Astrocyte (in vitro differentiated cells and primary cell): ENCODE measurements at regions not wholly inside any gene's neighbourhood (a gene's known extent, or its start where the extent isn't known, plus 50 kb on each side); places are given as distances from the start of the nearest gene placed in this dataset.

Source experiments
- DNase-seq: peaks from one replicate; pipeline ENCODE4 v3.0.0-alpha.2; 2010; ENCODE audit warnings: low read depth
- FAIRE-seq: peaks from 2 replicates; lab custom pipeline; 2011; peaks lifted over from hg19 to GRCh38; lab: Jason Lieb, UNC
- H2AFZ ChIP-seq: 2 replicates; pipeline ENCODE4 v1.6.0; 2012; ENCODE audit warnings: low read depth, low read length, inconsistent platforms
- H3K27ac ChIP-seq: 2 replicates; pipeline ENCODE4 v1.5.1; 2011; ENCODE audit warnings: low read depth, low read length, inconsistent platforms
- H3K27me3 ChIP-seq: 2 replicates; pipeline ENCODE4 v1.6.0; 2011; ENCODE audit warnings: low read length, inconsistent platforms; ENCODE audit not compliant: insufficient read depth
- H3K36me3 ChIP-seq: 2 replicates; pipeline ENCODE4 v1.5.1; 2011; ENCODE audit warnings: low read length, inconsistent platforms; ENCODE audit not compliant: insufficient read depth
- H3K4me1 ChIP-seq: 2 replicates; pipeline ENCODE4 v1.5.1; 2011; ENCODE audit warnings: low read length, inconsistent platforms; ENCODE audit not compliant: insufficient read depth
- H3K4me2 ChIP-seq: 2 replicates; pipeline ENCODE4 v1.6.0; 2012; ENCODE audit warnings: low read length, inconsistent platforms
- H3K4me3 ChIP-seq: 2 replicates; pipeline ENCODE4 v1.5.1; 2011; ENCODE audit warnings: low read depth, mild to moderate bottlenecking, low read length, inconsistent platforms; ENCODE audit not compliant: insufficient read depth
- H3K79me2 ChIP-seq: 2 replicates; pipeline ENCODE4 v1.6.0; 2012; ENCODE audit warnings: mild to moderate bottlenecking, low read length, inconsistent platforms; ENCODE audit not compliant: insufficient read depth
- H3K9ac ChIP-seq: 2 replicates; pipeline ENCODE4 v1.6.0; 2012; ENCODE audit warnings: mild to moderate bottlenecking, low read length, inconsistent platforms
- H3K9me3 ChIP-seq: 2 replicates; pipeline ENCODE4 v1.5.1; 2012; ENCODE audit warnings: low read depth, mild to moderate bottlenecking, low read length, inconsistent platforms; ENCODE audit not compliant: insufficient read depth
- H4K20me1 ChIP-seq: 2 replicates; pipeline ENCODE4 v1.6.0; 2012; ENCODE audit warnings: low read length, inconsistent platforms; ENCODE audit not compliant: insufficient read depth
- H3K27ac Mint-ChIP-seq: one replicate; pipeline ENCODE4 v1.8.0; 2021; ENCODE audit warnings: mild to moderate bottlenecking, mixed read lengths; ENCODE audit not compliant: unreplicated experiment
- H3K27me3 Mint-ChIP-seq: one replicate; pipeline ENCODE4 v1.8.0; 2021; ENCODE audit warnings: low read depth, mixed read lengths; ENCODE audit not compliant: unreplicated experiment
- H3K36me3 Mint-ChIP-seq: one replicate; pipeline ENCODE4 v1.8.0; 2021; ENCODE audit warnings: low read depth, mixed read lengths; ENCODE audit not compliant: unreplicated experiment
- H3K4me1 Mint-ChIP-seq: one replicate; pipeline ENCODE4 v1.8.0; 2021; ENCODE audit warnings: low read depth, mixed read lengths; ENCODE audit not compliant: unreplicated experiment
- H3K4me3 Mint-ChIP-seq: one replicate; pipeline ENCODE4 v1.8.0; 2021; ENCODE audit warnings: mild to moderate bottlenecking, moderate library complexity, mixed read lengths; ENCODE audit not compliant: unreplicated experiment
- H3K9me3 Mint-ChIP-seq: one replicate; pipeline ENCODE4 v1.8.0; 2021; ENCODE audit warnings: mild to moderate bottlenecking, mixed read lengths; ENCODE audit not compliant: unreplicated experiment
- EZH2 ChIP-seq: IDR thresholded peaks from 2 replicates; pipeline ENCODE4 v1.6.1; 2012; ENCODE audit warnings: mild to moderate bottlenecking, low read length, inconsistent platforms; ENCODE audit not compliant: insufficient read depth
- TF ChIP-seq, protein P1 (sequence below): IDR thresholded peaks from 2 replicates; pipeline ENCODE4 v1.5.1; 2011; ENCODE audit warnings: low read depth, mild to moderate bottlenecking, inconsistent platforms, low read length, moderate library complexity; ENCODE audit not compliant: insufficient read depth

- Mint-ChIP-seq H3K4me3 (no peak overlapping the region), H3K36me3 (no peaks in the 10 kb centered on the region), H3K4me1 (peaks cover 5% of the 10 kb centered on the region), H3K27ac (no peak overlapping the region), H3K27me3 (no peaks in the 10 kb centered on the region), H3K9me3 (no peaks in the 10 kb centered on the region)
- peak overlapping the region; percentile 74 for H3K27ac ChIP-seq
- peak; percentile 9 for FAIRE-seq
- H3K4me2 ChIP-seq = peak overlapping the region; percentile 63
- H3K4me3 ChIP-seq = peak overlapping the region; percentile 25
- H3K27me3 ChIP-seq = peaks cover 1% of the 10 kb centered on the region
- H3K9me3 ChIP-seq = no peaks in the 10 kb centered on the region
- peak; percentile 98 for DNase-seq
- no peaks in the 10 kb centered on the region for H3K79me2 ChIP-seq
- no peaks in the 10 kb centered on the region for H3K36me3 ChIP-seq
- peaks cover 15% of the 10 kb centered on the region for H3K4me1 ChIP-seq
- peak overlapping the region; percentile 38 for H2AFZ ChIP-seq
- TF ChIP-seq, protein P1, sequence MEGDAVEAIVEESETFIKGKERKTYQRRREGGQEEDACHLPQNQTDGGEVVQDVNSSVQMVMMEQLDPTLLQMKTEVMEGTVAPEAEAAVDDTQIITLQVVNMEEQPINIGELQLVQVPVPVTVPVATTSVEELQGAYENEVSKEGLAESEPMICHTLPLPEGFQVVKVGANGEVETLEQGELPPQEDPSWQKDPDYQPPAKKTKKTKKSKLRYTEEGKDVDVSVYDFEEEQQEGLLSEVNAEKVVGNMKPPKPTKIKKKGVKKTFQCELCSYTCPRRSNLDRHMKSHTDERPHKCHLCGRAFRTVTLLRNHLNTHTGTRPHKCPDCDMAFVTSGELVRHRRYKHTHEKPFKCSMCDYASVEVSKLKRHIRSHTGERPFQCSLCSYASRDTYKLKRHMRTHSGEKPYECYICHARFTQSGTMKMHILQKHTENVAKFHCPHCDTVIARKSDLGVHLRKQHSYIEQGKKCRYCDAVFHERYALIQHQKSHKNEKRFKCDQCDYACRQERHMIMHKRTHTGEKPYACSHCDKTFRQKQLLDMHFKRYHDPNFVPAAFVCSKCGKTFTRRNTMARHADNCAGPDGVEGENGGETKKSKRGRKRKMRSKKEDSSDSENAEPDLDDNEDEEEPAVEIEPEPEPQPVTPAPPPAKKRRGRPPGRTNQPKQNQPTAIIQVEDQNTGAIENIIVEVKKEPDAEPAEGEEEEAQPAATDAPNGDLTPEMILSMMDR = no peak
- no peak for TF ChIP-seq EZH2
- H3K9ac ChIP-seq = peak overlapping the region; percentile 42
- no peaks in the 10 kb centered on the region for H4K20me1 ChIP-seq
These were observed 118.8 kb upstream of the ARID1B start for GRCh38 chr6:156658186-156658965.

DNA sequence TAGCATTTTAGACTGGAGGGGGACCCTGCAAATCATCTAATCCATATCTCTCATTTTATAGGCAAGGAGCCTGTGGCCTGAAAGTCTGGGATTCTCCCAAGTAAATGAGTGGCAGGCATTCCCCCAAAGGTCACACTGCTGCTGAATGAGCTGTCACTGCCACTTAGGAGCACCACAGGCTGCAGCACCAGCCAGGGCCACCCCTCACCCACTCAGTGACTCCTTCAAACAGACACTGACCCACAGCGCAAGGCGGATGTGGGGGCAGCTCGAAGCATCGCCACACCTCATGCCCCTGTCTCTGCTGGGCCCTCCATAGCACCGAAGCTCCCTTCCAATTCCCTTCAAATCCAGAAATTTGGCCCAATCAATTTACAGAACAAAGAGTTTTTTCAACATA is 119.9 kb upstream of the ARID1B start:
- Mint-ChIP-seq H3K4me3 (no peak overlapping the region), H3K9me3 (no peaks in the 10 kb centered on the region), H3K27ac (no peak overlapping the region), H3K4me1 (peaks cover 5% of the 10 kb centered on the region), H3K36me3 (no peaks in the 10 kb centered on the region), H3K27me3 (no peaks in the 10 kb centered on the region)
- Histone ChIP-seq H4K20me1 (no peaks in the 10 kb centered on the region), H3K4me3 (no peak overlapping the region), H3K36me3 (no peaks in the 10 kb centered on the region), H3K4me2 (no peak overlapping the region), H2AFZ (no peak overlapping the region), H3K9ac (no peak overlapping the region), H3K4me1 (peaks cover 18% of the 10 kb centered on the region), H3K27ac (peak overlapping the region; percentile 74), H3K9me3 (no peaks in the 10 kb centered on the region), H3K79me2 (no peaks in the 10 kb centered on the region), H3K27me3 (peaks cover 2% of the 10 kb centered on the region)
- no peak for TF ChIP-seq EZH2
- TF ChIP-seq, protein P1 = no peak
- no peak for DNase-seq
- FAIRE-seq = no peak
